Muscle of arm (tissue), 1 donor: ENCODE measurements at regions not wholly inside any gene's neighbourhood (a gene's known extent, or its start where the extent isn't known, plus 50 kb on each side); places are given as distances from the start of the nearest gene placed in this dataset.
"Not testable (repeated sequence)": the region's sequence is repeated elsewhere in the genome, so short reads cannot be mapped to it uniquely, and the experiment has no call there.

Experiments used
- DNase-seq: peaks from one replicate; pipeline ENCODE4 v3.0.0-alpha.2; 2013

DNA sequence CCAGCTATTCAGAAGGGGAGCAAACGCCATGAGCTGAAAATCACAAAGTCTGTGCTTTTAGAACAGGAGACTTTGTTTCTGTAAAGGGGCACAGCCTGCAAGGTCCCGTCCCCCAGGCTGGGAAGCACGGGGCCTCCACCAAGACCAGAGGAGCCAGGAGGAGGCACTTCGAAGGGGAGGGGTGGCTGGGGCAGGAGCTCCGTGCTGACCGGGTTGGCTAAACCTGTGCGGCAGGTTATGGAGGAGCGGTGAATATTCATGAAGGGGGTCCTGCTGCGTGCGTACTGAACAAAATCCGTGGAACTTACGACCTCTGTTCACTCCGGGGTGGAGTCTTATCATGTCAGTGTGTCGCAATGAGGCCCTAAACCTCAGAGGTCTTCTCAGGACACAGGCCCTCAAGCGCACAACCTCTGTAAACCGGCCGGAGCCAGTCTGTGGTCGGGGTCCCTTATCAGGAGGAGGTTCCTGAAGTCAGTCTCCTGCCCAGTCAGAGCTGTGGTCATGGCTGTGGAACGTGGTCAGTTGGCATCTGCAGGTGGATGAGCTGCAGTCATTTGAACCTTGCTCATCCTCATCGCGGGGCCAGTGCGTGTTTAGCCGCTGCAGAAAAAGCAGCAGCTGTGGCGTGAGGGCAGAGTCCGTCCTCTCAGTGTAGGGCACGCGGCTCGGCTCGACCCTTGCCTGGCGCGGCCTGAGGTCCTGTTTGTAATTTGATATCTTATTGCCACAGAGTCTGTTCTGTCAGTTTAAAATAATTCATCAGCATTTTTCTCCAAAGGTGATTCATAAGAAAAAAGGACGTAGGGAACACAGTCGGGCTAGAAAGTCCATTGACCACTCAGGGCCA is 5507.7 kb upstream of the TPTE start:
- DNase-seq: not testable (repeated sequence)

GRCh38 chr21:5015187-5015586 is 5506.2 kb upstream of the TPTE start:
- DNase-seq: not testable (repeated sequence)

- DNase-seq: not testable (repeated sequence)
Observed at GRCh38 chr21:5019120-5019519, 5502.3 kb upstream of the TPTE start.

GRCh38 chr21:5021815-5022214 is 5499.6 kb upstream of the TPTE start:
- DNase-seq: not testable (repeated sequence)

DNA sequence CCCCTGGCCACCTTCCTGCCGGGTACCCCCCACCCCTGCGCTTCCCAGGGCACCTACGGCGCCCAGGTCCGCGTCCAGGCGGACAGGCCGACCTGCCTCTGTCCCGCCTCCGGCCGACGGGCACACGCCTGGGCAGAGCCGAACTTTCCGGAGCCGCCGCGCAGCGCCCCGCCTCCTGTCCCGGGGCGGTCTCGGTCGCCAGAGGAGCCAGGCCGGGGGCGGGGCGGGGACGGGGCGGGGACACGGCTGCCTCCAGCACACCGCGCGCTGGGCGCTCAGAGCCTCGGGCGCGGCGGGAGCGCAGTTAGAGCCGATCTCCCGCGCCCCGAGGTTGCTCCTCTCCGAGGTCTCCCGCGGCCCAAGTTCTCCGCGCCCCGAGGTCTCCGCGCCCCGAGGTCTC is 5499.1 kb upstream of the TPTE start:
- DNase-seq: not testable (repeated sequence)

DNA sequence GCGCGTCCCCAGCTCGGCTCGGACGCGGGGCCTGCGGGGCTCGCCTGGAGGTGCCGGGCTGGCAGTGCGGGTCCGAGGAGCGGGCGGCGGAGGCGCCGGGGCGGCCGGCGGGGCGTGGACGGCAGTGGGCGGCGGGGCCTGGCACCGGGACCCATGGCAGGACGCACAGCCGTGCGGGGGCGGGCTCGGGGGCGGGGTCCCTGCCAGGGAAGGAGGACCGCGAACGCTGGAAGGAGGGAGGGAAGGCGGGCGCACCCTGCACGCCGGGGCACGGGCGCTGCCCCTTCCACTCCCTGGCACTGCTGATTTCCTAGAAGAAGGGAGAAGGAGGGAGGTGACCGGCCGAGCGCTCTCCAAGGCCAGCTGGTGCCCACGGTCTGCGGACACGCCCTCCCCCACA is 5498.6 kb upstream of the TPTE start:
- not testable (repeated sequence) for DNase-seq

DNA sequence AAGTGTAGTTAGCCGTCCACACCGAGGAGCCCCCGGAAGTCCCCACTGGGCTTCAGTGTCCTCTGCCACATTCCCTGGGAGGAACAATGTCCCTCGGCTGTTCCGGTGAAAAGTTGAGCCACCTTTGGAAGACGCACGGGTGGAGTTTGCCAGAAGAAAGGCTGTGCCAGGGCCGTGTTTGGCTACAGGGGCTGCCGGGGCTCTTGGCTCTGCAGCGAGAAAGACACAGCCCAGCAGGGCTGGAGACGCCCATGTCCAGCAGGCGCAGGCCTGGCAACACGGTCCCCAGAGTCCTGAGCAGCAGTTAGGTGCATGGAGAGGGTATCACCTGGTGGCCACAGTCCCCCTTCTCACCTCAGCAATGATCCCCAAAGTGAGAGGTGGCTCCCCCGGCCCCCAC is 5486.2 kb upstream of the TPTE start:
- not testable (repeated sequence) for DNase-seq

- not testable (repeated sequence) for DNase-seq
Observed at GRCh38 chr21:5035587-5035986, 5485.8 kb upstream of the TPTE start.

DNA sequence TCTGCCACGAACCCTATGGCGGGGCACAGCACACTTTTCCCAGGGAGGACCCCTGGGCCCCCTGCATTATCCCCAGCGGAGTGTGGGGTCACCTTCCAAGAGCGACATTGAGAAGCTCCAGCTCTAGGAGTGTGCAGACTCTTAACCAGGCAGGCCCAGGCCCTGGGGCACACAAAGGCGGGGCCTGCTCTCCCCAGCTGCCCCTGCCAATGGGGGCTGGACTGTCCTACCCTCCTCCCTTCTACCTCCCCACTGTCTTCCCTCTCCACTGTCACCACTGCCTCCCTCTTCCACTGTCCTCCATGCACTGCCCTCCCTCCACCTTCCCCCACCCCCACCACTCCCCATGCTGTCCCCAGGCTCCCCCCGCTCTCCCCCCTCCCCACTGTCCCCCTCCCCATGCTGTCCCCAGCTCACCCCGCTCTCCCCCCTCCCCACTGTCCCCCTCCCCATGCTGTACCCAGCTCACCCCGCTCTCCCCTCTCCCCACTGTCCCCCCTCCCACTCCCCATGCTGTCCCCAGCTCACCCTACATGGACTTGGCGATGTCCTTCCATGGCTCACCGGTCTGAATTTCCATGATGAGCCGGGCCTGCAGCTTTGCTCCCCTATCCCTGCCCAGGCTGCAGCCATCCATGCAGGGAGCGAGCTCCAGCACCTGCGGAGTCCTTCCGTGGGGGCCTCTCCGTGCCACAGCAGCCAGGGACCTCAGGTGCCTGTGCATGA is 5483.6 kb upstream of the TPTE start:
- DNase-seq: not testable (repeated sequence)

- DNase-seq: not testable (repeated sequence)
Observed at GRCh38 chr21:5039926-5040325, 5481.5 kb upstream of the TPTE start.

GRCh38 chr21:5042583-5042982 is 5478.8 kb upstream of the TPTE start:
- DNase-seq: not testable (repeated sequence)

- not testable (repeated sequence) for DNase-seq
Observed at GRCh38 chr21:5044812-5045211, 5476.6 kb upstream of the TPTE start.

DNA sequence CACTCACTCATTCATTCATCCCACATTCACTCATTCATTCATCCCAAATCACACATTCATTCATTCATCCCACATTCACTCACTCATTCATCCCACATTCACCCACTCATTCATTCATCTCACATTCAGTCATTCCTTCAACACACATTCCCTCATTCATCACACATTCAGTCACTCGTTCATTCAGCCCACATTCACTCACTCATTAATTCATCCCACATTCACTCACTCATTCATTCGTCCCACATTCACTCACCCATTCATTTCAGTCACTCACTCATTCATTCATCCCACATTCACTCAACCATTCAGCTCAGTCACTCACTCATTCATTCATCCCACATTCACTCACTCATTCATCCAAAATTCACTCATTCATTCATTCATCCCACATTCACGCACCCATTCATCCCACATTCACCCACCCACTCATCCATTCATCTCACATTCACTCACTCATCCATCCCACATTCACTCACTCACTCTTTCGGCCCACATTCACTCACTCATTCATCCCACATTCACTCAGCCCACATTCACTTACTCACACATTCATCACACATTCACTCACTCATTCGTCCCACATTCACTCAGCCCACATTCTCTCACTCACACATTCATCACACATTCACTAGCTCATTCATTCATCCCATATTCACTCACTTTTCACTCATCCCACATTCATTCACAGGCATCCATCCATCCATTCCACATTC is 5469.9 kb upstream of the TPTE start:
- DNase-seq: not testable (repeated sequence)

DNA sequence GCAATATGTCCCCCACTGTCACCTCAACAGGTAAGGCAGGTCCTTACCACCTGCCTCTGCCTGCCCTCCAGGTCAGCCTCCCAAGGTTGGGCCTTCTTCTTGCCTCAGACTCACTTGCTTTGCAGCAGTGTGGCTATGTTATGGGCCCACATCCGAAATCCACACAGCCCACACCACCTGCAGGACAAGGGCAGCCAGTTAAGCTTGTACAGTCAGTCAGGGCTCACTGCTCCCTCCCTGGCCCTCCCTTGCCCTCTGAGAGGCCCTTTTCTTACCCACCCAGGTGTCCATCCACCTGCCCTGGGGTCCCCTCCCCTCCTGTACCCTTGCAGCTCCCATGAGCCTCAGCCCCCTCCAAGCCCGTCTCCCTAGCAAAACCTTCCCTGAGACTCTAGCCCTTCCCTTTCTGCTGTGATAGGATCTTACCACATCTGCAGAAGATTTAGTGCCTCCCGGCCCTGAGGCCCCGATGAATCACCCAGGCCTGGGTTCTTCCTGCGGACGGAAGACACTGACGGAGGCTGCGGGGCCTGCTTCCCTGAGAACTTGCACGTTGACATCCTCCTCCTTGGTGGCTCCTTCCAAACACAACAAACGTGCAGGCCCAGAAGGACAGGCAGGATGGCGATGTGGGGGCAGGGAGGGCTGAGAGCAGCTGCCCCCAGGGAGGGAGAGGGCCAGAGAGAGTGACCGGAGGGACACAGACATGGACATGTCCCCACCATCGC is 5466.2 kb upstream of the TPTE start:
- not testable (repeated sequence) for DNase-seq

DNA sequence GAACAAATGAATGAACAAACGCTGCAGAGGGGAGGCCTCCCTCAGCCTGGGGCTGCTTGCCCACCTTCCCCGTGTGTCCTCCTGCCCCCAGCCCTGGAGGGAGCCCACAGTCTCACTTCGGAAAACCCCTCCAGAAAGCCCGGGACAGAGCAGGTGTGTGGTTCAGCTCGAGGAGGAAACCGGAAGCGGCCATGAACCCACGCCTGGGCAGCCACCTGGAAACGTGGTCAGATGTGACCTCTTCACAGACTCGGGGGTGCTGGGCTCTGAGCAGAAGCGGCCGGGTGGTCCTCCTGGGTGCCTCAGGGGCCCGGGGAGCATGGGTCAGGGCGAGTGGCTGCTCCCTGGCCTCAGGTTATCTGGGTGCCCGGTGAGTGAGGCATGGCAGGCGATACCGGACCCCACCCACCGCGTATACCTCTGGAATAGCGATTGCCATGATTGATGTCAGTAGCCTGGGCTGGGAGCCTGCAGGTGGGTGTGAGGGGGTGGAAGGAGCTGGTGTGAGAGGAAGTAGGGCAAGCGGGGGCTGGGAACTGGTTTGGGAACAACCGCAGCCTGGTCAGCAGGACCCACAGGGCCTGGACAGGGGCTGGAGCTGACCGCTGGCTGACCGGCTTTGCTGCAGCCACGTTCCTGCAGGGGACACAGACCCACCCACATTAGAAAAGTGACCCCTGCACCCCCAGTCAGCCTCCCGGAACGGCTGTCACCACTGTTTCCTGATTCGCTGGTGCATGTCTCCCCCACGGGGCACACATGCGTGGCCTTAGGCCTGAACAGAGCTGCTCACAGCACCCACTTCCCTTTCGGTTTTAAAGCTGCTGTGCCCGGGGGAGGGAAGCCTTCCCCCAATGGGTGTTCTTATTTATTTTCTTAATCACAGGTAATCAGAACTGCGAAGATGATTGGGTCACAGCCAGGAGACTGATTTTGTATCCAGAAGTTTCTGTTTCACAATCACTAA is 5465.1 kb upstream of the TPTE start:
- not testable (repeated sequence) for DNase-seq

- not testable (repeated sequence) for DNase-seq
Observed at GRCh38 chr21:5057077-5057476, 5464.3 kb upstream of the TPTE start.

GRCh38 chr21:5060364-5061083 is 5460.9 kb upstream of the TPTE start:
- not testable (repeated sequence) for DNase-seq

DNA sequence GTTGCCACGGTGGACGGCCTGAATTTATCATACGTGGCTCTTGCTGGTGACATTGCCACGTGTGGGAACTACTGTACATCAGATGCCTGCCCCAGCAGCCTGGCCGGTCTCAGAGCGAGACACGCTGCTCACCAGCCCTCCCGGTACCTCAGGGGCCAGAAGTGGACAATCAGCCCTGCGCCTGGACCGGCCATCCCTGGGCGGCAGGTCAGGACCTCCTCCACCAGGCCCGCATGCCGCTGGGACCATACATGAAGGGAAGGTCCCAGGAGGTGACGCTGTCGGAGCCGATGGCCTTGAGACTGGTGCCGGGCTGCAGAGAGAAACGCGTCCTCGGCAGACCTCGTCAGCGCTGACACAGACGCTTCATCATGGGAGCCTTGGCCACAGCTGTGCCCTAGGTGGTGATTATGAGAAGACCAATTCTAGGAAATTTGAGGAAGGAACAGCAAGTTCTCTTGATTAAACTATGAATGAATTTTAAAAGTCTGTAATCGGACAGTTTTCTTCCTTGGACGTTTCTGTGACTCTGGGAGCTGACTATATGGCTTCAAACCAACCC is 5456.7 kb upstream of the TPTE start:
- not testable (repeated sequence) for DNase-seq
